ENCODE measurements at regions not wholly inside any gene's neighbourhood (a gene's known extent, or its start where the extent isn't known, plus 50 kb on each side); places are given as distances from the start of the nearest gene placed in this dataset.

DNA sequence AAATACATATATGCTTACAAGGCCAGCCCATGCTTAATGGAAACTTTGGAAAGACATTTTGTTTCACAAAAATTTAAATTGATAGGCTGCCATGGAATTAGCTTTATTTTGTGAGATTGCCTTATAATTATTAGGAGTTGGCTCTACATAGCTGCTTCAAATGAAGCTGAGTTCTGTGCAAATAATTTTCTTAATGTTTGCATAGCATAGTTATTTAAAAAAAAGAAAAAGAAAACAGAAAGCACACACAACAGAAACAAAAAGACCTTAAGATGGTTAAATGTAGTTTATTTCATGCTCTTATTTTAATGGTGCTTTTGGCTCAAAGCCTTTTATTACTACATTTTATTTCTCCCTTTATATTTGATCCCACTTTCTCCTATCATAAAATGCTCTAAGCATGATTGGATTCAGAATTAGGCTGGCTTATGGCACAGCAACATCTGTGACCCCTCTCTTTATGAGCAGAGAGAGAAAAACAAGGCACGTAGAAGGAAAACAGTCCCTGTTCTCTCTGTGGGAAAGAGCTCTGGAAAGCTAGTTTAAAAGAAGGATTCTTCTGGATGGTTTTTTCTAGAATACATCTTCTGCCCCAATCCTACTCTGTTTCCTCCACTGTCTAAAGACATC, 530.5 kb downstream of the NTRK2 start:
- Histone ChIP-seq H3K27me3 (ENCODE audit: control insufficient read depth, insufficient read depth, low read length) (no peaks in the 10 kb centered on the region), H3K4me3 (ENCODE audit: low read depth in 2 of 2, low read length in 2 of 2) (no peak overlapping the region), H3K4me1 (ENCODE audit: control insufficient read depth, insufficient read depth, low read length) (no peaks in the 10 kb centered on the region), H3K27ac (ENCODE audit: low read length) (no peak overlapping the region), H3K36me3 (ENCODE audit: control insufficient read depth, insufficient read depth, low read length) (no peaks in the 10 kb centered on the region), H3K9me3 (ENCODE audit: control insufficient read depth, insufficient read depth, low read depth, low read length) (no peaks in the 10 kb centered on the region)
- ChIA-PET CTCF (no interaction called here), POLR2A (no interaction called here)
- TF ChIP-seq, protein P1, sequence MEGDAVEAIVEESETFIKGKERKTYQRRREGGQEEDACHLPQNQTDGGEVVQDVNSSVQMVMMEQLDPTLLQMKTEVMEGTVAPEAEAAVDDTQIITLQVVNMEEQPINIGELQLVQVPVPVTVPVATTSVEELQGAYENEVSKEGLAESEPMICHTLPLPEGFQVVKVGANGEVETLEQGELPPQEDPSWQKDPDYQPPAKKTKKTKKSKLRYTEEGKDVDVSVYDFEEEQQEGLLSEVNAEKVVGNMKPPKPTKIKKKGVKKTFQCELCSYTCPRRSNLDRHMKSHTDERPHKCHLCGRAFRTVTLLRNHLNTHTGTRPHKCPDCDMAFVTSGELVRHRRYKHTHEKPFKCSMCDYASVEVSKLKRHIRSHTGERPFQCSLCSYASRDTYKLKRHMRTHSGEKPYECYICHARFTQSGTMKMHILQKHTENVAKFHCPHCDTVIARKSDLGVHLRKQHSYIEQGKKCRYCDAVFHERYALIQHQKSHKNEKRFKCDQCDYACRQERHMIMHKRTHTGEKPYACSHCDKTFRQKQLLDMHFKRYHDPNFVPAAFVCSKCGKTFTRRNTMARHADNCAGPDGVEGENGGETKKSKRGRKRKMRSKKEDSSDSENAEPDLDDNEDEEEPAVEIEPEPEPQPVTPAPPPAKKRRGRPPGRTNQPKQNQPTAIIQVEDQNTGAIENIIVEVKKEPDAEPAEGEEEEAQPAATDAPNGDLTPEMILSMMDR (IDR thresholded peaks at IDR 0.05), result no peak
- TF ChIP-seq POLR2AphosphoS5 (IDR thresholded peaks at IDR 0.05; ENCODE audit: low read depth, low read length) (no peak), TCF7L2 (IDR thresholded peaks at IDR 0.05; ENCODE audit: low read depth, low read length) (no peak), SIN3A (IDR thresholded peaks at IDR 0.05; ENCODE audit: borderline replicate concordance, insufficient read depth, low read depth, low read length) (no peak)
- TF ChIP-seq, protein P2, sequence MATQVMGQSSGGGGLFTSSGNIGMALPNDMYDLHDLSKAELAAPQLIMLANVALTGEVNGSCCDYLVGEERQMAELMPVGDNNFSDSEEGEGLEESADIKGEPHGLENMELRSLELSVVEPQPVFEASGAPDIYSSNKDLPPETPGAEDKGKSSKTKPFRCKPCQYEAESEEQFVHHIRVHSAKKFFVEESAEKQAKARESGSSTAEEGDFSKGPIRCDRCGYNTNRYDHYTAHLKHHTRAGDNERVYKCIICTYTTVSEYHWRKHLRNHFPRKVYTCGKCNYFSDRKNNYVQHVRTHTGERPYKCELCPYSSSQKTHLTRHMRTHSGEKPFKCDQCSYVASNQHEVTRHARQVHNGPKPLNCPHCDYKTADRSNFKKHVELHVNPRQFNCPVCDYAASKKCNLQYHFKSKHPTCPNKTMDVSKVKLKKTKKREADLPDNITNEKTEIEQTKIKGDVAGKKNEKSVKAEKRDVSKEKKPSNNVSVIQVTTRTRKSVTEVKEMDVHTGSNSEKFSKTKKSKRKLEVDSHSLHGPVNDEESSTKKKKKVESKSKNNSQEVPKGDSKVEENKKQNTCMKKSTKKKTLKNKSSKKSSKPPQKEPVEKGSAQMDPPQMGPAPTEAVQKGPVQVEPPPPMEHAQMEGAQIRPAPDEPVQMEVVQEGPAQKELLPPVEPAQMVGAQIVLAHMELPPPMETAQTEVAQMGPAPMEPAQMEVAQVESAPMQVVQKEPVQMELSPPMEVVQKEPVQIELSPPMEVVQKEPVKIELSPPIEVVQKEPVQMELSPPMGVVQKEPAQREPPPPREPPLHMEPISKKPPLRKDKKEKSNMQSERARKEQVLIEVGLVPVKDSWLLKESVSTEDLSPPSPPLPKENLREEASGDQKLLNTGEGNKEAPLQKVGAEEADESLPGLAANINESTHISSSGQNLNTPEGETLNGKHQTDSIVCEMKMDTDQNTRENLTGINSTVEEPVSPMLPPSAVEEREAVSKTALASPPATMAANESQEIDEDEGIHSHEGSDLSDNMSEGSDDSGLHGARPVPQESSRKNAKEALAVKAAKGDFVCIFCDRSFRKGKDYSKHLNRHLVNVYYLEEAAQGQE (IDR thresholded peaks at IDR 0.05; ENCODE audit: insufficient read depth in 1 of 2, low read depth in 2 of 2, low read length in 1 of 2), result no peak
- BruUV-seq (replicated peaks), result no TSS peak
- no peak for ATAC-seq
- intact Hi-C loops (cut with micrococcal nuclease; ENCODE audit: unreplicated experiment) (no loop called here), in situ Hi-C loops (cut with HindIII; ENCODE audit: low pct_unique_long_range_greater_than_20kb, low sequenced_read_pairs) (no loop called here)
- no peak for DNase-seq (ENCODE audit: low read depth, low spot score)

DNA sequence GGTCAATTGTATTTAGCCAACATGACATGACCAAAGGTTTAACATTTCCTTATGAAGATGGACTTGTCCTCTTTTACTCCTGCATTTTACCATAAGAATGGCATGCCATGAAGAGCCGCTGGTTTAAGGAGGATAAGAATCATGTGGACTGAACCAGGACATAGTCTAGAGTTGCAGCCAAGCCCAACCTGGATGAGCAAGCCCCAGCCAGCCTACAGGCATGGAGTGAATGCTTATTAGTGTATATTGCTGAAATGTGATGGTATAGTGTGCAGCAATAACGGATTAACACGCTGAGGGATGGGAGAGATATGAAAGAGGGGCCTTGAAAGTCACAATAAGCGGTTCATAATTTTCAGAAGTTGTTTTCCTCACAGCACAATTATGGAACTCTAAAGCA, 523.2 kb downstream of the NTRK2 start:
- Histone ChIP-seq H3K4me1 (ENCODE audit: control insufficient read depth, insufficient read depth, low read length) (no peaks in the 10 kb centered on the region), H3K27me3 (ENCODE audit: control insufficient read depth, insufficient read depth, low read length) (no peaks in the 10 kb centered on the region), H3K9me3 (ENCODE audit: control insufficient read depth, insufficient read depth, low read depth, low read length) (no peaks in the 10 kb centered on the region), H3K27ac (ENCODE audit: low read length) (no peak overlapping the region), H3K4me3 (ENCODE audit: low read depth in 2 of 2, low read length in 2 of 2) (no peak overlapping the region), H3K36me3 (ENCODE audit: control insufficient read depth, insufficient read depth, low read length) (no peaks in the 10 kb centered on the region)
- DNase-seq (ENCODE audit: low read depth, low spot score) (no peak), ATAC-seq (no peak)
- no TSS peak for BruUV-seq (replicated peaks)
- intact Hi-C loops (cut with micrococcal nuclease; ENCODE audit: unreplicated experiment) (no loop called here), in situ Hi-C loops (cut with HindIII; ENCODE audit: low pct_unique_long_range_greater_than_20kb, low sequenced_read_pairs) (no loop called here)
- ChIA-PET POLR2A (no interaction called here), CTCF (no interaction called here)
- TF ChIP-seq TCF7L2 (IDR thresholded peaks at IDR 0.05; ENCODE audit: low read depth, low read length) (no peak), POLR2AphosphoS5 (IDR thresholded peaks at IDR 0.05; ENCODE audit: low read depth, low read length) (no peak)

DNA sequence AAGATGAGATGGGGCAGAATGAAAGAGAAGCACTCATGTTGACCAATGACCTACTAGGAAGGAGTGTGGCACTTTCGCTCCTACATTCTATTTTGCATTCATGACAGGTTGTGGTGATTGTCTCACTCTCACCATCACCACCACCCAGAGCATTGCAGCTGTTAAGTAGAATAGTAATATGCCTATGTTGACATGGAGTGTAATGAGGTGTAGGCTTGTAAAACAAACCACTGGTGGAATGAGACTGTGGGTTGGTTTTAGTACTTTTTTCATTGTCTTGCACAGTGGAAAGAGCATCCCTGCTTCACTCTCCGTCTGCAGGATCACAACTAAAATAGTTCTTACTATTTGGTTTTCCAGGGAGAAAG, 516.7 kb downstream of the NTRK2 start:
- TF ChIP-seq, protein P2 (IDR thresholded peaks at IDR 0.05; ENCODE audit: insufficient read depth in 1 of 2, low read depth in 2 of 2, low read length in 1 of 2), result no peak
- TF ChIP-seq, protein P1 (IDR thresholded peaks at IDR 0.05), result no peak
- TF ChIP-seq SIN3A (IDR thresholded peaks at IDR 0.05; ENCODE audit: borderline replicate concordance, insufficient read depth, low read depth, low read length), result no peak
- TF ChIP-seq TCF7L2 (IDR thresholded peaks at IDR 0.05; ENCODE audit: low read depth, low read length), result no peak
- TF ChIP-seq POLR2AphosphoS5 (IDR thresholded peaks at IDR 0.05; ENCODE audit: low read depth, low read length), result no peak
- H3K36me3 ChIP-seq (ENCODE audit: control insufficient read depth, insufficient read depth, low read length), result no peaks in the 10 kb centered on the region
- ATAC-seq (no peak), DNase-seq (ENCODE audit: low read depth, low spot score) (no peak)
- no peaks in the 10 kb centered on the region for H3K4me1 ChIP-seq (ENCODE audit: control insufficient read depth, insufficient read depth, low read length)
- no TSS peak for BruUV-seq (replicated peaks)
- intact Hi-C loops (cut with micrococcal nuclease; ENCODE audit: unreplicated experiment), result no loop called here
- no peaks in the 10 kb centered on the region for H3K9me3 ChIP-seq (ENCODE audit: control insufficient read depth, insufficient read depth, low read depth, low read length)
- no peak overlapping the region for H3K27ac ChIP-seq (ENCODE audit: low read length)
- no peaks in the 10 kb centered on the region for H3K27me3 ChIP-seq (ENCODE audit: control insufficient read depth, insufficient read depth, low read length)
- no peak overlapping the region for H3K4me3 ChIP-seq (ENCODE audit: low read depth in 2 of 2, low read length in 2 of 2)
- CTCF ChIA-PET, result no interaction called here
- in situ Hi-C loops (cut with HindIII; ENCODE audit: low pct_unique_long_range_greater_than_20kb, low sequenced_read_pairs), result no loop called here
- POLR2A ChIA-PET, result no interaction called here
